ENCODE measurements at regions not wholly inside any gene's neighbourhood (a gene's known extent, or its start where the extent isn't known, plus 50 kb on each side); places are given as distances from the start of the nearest gene placed in this dataset.

- TF ChIP-seq, protein P1, sequence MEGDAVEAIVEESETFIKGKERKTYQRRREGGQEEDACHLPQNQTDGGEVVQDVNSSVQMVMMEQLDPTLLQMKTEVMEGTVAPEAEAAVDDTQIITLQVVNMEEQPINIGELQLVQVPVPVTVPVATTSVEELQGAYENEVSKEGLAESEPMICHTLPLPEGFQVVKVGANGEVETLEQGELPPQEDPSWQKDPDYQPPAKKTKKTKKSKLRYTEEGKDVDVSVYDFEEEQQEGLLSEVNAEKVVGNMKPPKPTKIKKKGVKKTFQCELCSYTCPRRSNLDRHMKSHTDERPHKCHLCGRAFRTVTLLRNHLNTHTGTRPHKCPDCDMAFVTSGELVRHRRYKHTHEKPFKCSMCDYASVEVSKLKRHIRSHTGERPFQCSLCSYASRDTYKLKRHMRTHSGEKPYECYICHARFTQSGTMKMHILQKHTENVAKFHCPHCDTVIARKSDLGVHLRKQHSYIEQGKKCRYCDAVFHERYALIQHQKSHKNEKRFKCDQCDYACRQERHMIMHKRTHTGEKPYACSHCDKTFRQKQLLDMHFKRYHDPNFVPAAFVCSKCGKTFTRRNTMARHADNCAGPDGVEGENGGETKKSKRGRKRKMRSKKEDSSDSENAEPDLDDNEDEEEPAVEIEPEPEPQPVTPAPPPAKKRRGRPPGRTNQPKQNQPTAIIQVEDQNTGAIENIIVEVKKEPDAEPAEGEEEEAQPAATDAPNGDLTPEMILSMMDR (IDR thresholded peaks at IDR 0.05): no peak
Measured at GRCh38 chr12:31218203-31219025, 107.5 kb downstream of the SINHCAF start (continued).

- H3K36me3 Mint-ChIP-seq: no peaks in the 10 kb centered on the region
- ChIA-PET CTCF (no interaction called here), POLR2A (no interaction called here)
- ATAC-seq: no peak
- peaks cover 25% of the 10 kb centered on the region for H3K27me3 Mint-ChIP-seq (ENCODE audit: low read depth)
- H3K27ac Mint-ChIP-seq: no peak overlapping the region
- no peak for DNase-seq (ENCODE audit: low spot score)
- H3K9me3 Mint-ChIP-seq: 0 out of 2 replicates have a peak, but pooled peaks cover 6% of the 10 kb centered on the region
- H3K4me1 Mint-ChIP-seq: peaks cover 53% of the 10 kb centered on the region
- TF ChIP-seq ATF6 (CRISPR knock-in tag; IDR thresholded peaks at IDR 0.05) (no peak), TCF7 (CRISPR knock-in tag; IDR thresholded peaks at IDR 0.05; ENCODE audit: low read depth) (no peak), CREB1 (CRISPR knock-in tag; IDR thresholded peaks at IDR 0.05) (no peak), TEAD1 (CRISPR knock-in tag; IDR thresholded peaks at IDR 0.05) (no peak), RELA (CRISPR knock-in tag; IDR thresholded peaks at IDR 0.05; ENCODE audit: borderline replicate concordance) (no peak), FOXP1 (CRISPR knock-in tag; IDR thresholded peaks at IDR 0.05; ENCODE audit: borderline replicate concordance) (no peak)
- TF ChIP-seq, protein P2, sequence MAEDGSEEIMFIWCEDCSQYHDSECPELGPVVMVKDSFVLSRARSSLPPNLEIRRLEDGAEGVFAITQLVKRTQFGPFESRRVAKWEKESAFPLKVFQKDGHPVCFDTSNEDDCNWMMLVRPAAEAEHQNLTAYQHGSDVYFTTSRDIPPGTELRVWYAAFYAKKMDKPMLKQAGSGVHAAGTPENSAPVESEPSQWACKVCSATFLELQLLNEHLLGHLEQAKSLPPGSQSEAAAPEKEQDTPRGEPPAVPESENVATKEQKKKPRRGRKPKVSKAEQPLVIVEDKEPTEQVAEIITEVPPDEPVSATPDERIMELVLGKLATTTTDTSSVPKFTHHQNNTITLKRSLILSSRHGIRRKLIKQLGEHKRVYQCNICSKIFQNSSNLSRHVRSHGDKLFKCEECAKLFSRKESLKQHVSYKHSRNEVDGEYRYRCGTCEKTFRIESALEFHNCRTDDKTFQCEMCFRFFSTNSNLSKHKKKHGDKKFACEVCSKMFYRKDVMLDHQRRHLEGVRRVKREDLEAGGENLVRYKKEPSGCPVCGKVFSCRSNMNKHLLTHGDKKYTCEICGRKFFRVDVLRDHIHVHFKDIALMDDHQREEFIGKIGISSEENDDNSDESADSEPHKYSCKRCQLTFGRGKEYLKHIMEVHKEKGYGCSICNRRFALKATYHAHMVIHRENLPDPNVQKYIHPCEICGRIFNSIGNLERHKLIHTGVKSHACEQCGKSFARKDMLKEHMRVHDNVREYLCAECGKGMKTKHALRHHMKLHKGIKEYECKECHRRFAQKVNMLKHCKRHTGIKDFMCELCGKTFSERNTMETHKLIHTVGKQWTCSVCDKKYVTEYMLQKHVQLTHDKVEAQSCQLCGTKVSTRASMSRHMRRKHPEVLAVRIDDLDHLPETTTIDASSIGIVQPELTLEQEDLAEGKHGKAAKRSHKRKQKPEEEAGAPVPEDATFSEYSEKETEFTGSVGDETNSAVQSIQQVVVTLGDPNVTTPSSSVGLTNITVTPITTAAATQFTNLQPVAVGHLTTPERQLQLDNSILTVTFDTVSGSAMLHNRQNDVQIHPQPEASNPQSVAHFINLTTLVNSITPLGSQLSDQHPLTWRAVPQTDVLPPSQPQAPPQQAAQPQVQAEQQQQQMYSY (CRISPR knock-in tag; IDR thresholded peaks at IDR 0.05): no peak
- H3K4me3 Mint-ChIP-seq: no peak overlapping the region
Measured at GRCh38 chr12:31219521-31219920, 106.4 kb downstream of the SINHCAF start.

- CTCF ChIA-PET: no interaction called here
- TF ChIP-seq, protein P2 (CRISPR knock-in tag; IDR thresholded peaks at IDR 0.05): peak; percentile 68
- TF ChIP-seq KAT7 (CRISPR knock-in tag; IDR thresholded peaks at IDR 0.05; ENCODE audit: borderline replicate concordance) (no peak), ZNF263 (CRISPR knock-in tag; IDR thresholded peaks at IDR 0.05; ENCODE audit: low read depth) (no peak), JUN (CRISPR knock-in tag; IDR thresholded peaks at IDR 0.05) (no peak), ZSCAN18 (CRISPR knock-in tag; IDR thresholded peaks at IDR 0.05) (no peak), TEAD1 (CRISPR knock-in tag; IDR thresholded peaks at IDR 0.05) (no peak)
- TF ChIP-seq, protein P3, sequence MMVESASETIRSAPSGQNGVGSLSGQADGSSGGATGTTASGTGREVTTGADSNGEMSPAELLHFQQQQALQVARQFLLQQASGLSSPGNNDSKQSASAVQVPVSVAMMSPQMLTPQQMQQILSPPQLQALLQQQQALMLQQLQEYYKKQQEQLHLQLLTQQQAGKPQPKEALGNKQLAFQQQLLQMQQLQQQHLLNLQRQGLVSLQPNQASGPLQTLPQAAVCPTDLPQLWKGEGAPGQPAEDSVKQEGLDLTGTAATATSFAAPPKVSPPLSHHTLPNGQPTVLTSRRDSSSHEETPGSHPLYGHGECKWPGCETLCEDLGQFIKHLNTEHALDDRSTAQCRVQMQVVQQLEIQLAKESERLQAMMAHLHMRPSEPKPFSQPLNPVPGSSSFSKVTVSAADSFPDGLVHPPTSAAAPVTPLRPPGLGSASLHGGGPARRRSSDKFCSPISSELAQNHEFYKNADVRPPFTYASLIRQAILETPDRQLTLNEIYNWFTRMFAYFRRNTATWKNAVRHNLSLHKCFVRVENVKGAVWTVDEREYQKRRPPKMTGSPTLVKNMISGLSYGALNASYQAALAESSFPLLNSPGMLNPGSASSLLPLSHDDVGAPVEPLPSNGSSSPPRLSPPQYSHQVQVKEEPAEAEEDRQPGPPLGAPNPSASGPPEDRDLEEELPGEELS (CRISPR knock-in tag; IDR thresholded peaks at IDR 0.05): no peak
- no peak for DNase-seq (ENCODE audit: low spot score)
- H3K4me3 Mint-ChIP-seq: no peak overlapping the region
- H3K36me3 Mint-ChIP-seq: no peaks in the 10 kb centered on the region
- ATAC-seq: no peak
- H3K27ac Mint-ChIP-seq: no peak overlapping the region
- peaks cover 58% of the 10 kb centered on the region for H3K4me1 Mint-ChIP-seq
- POLR2A ChIA-PET: no interaction called here
- peaks cover 25% of the 10 kb centered on the region for H3K27me3 Mint-ChIP-seq (ENCODE audit: low read depth)
- 0 out of 2 replicates have a peak, but pooled peaks cover 6% of the 10 kb centered on the region for H3K9me3 Mint-ChIP-seq
Measured at GRCh38 chr12:31220061-31220460, 105.9 kb downstream of the SINHCAF start.
